B cell (primary cell): ENCODE measurements at regions not wholly inside any gene's neighbourhood (a gene's known extent, or its start where the extent isn't known, plus 50 kb on each side); places are given as distances from the start of the nearest gene placed in this dataset.

Source experiments
- ATAC-seq: fragments of 200-7000 bp; cut with Tn5 transposase; one replicate; pipeline ENCODE4 v1.10.0; 2021; ENCODE audit warnings: low read depth, mild to moderate bottlenecking, moderate number of reproducible peaks, moderate library complexity
- CTCF ChIA-PET: fragments of 350-600 bp; sonication (Branson Sonifier 250); formaldehyde crosslinking; loops from one replicate; lab custom pipeline; 2021; ENCODE audit warnings: antibody characterized with exemption, inconsistent platforms; lab: Charles Lee
- POLR2A ChIA-PET: fragments of 350-600 bp; sonication (Branson Sonifier 250); formaldehyde crosslinking; loops from one replicate; lab custom pipeline; 2021; ENCODE audit warnings: antibody characterized with exemption; lab: Charles Lee
- DNase-seq: peaks from one replicate; pipeline ENCODE4 v3.0.0; 2013
- H2AFZ ChIP-seq: 2 replicates; pipeline ENCODE4 v1.6.1; 2012; ENCODE audit warnings: mild to moderate bottlenecking, low read depth, low read length; ENCODE audit not compliant: insufficient read depth, poor library complexity, severe bottlenecking
- H3K27ac ChIP-seq, 2 donors: 1 replicate in 1 of 2; 2 replicates in 1 of 2; pipeline ENCODE4 v1.5.1; 2012 to 2013; ENCODE audit warnings: low read length in 2 of 2, mild to moderate bottlenecking in 2 of 2, moderate library complexity in 1 of 2
- H3K27me3 ChIP-seq, 4 experiments: fragments of 200-600 bp in 1 of 4; sonication (generic) in 1 of 4; replicated peaks in 1 of 4; 1 replicate in 2 of 4; 2 replicates in 2 of 4; pipeline versions ENCODE4 v1.6.1 to v1.7.0; 2013 to 2016; ENCODE audit warnings: low read length in 3 of 4, mild to moderate bottlenecking in 2 of 4, mixed read lengths in 1 of 4, moderate library complexity in 1 of 4; ENCODE audit not compliant: insufficient read depth in 4 of 4, control insufficient read depth in 3 of 4; ENCODE audit errors: control extremely low read depth in 1 of 4
- H3K36me3 ChIP-seq, 2 experiments: replicated peaks in 1 of 2; 1 replicate in 1 of 2; 2 replicates in 1 of 2; pipeline versions ENCODE4 v1.6.1 to v1.7.1; 2013; ENCODE audit warnings: low read length in 1 of 2; ENCODE audit not compliant: insufficient read depth in 2 of 2, control insufficient read depth in 1 of 2; ENCODE audit errors: control extremely low read depth in 1 of 2, extremely low read depth in 1 of 2
- H3K4me1 ChIP-seq, 2 donors: fragments of 200-600 bp in 1 of 2; sonication (generic) in 1 of 2; 1 replicate in 1 of 2; 2 replicates in 1 of 2; pipeline versions ENCODE4 v1.5.1 to v1.6.1; 2013 to 2017; ENCODE audit warnings: low read length in 2 of 2; ENCODE audit not compliant: control insufficient read depth in 2 of 2, insufficient read depth in 2 of 2
- H3K4me2 ChIP-seq: replicated peaks from 2 replicates; pipeline ENCODE3; 2012; ENCODE audit warnings: mild to moderate bottlenecking, low read depth, low read length; ENCODE audit not compliant: poor library complexity, severe bottlenecking
- H3K4me3 ChIP-seq, 5 experiments: fragments of 200-600 bp in 1 of 5; sonication (generic) in 1 of 5; 1 replicate in 3 of 5; 2 replicates in 2 of 5; pipeline versions ENCODE4 v1.5.1 to v1.7.0; 2011 to 2016; ENCODE audit warnings: low read length in 4 of 5, mild to moderate bottlenecking in 4 of 5, low read depth in 2 of 5, control low read depth in 1 of 5, moderate library complexity in 1 of 5; ENCODE audit not compliant: insufficient read depth in 1 of 5; ENCODE audit errors: control extremely low read depth in 1 of 5, extremely low read depth in 1 of 5
- H3K79me2 ChIP-seq: fragments of 200-600 bp; sonication (generic); one replicate; pipeline ENCODE4 v1.6.0; 2016; ENCODE audit warnings: low read length; ENCODE audit not compliant: control insufficient read depth, insufficient read depth
- H3K9ac ChIP-seq: fragments of 200-600 bp; sonication (generic); 2 replicates; pipeline ENCODE4 v1.6.1; 2017; ENCODE audit warnings: mild to moderate bottlenecking, low read length, moderate library complexity
- H3K9me3 ChIP-seq, 3 donors: one replicate each; pipeline versions ENCODE4 v1.6.1 to v1.7.1; 2013; ENCODE audit warnings: low read length in 2 of 3; ENCODE audit not compliant: control insufficient read depth in 2 of 3, insufficient read depth in 1 of 3; ENCODE audit errors: control extremely low read depth in 1 of 3
- H4K20me1 ChIP-seq: 2 replicates; pipeline ENCODE4 v1.6.0; 2012; ENCODE audit warnings: mild to moderate bottlenecking, low read length; ENCODE audit not compliant: insufficient read depth, control insufficient read depth, poor library complexity, severe bottlenecking
- H3K27ac Mint-ChIP-seq: one replicate; pipeline ENCODE4 v1.8.0; 2021; ENCODE audit warnings: mixed read lengths
- H3K27me3 Mint-ChIP-seq: one replicate; pipeline ENCODE4 v1.8.0; 2021; ENCODE audit warnings: mixed read lengths
- H3K4me1 Mint-ChIP-seq: one replicate; pipeline ENCODE4 v1.8.0; 2021; ENCODE audit warnings: mixed read lengths
- H3K4me3 Mint-ChIP-seq: one replicate; pipeline ENCODE4 v1.8.0; 2021; ENCODE audit warnings: mixed read lengths
- H3K9me3 Mint-ChIP-seq: one replicate; pipeline ENCODE4 v1.8.0; 2022; ENCODE audit warnings: mixed read lengths; ENCODE audit not compliant: insufficient read depth
- CTCF ChIP-seq: fragments of 200-600 bp; IDR thresholded peaks from one replicate; pipeline ENCODE4 v1.8.0; 2022; ENCODE audit warnings: antibody characterized with exemption, mild to moderate bottlenecking
- EZH2 ChIP-seq: IDR thresholded peaks from 2 replicates; pipeline ENCODE4 v1.6.1; 2012; ENCODE audit warnings: borderline replicate concordance, low read depth, mild to moderate bottlenecking, moderate library complexity, low read length; ENCODE audit not compliant: insufficient read depth, poor library complexity, severe bottlenecking
- WGBS: methylation state at CpG from one replicate; pipeline ENCODE4 v1.1.5; 2013; ENCODE audit warnings: missing lambda C conversion rate; ENCODE audit not compliant: insufficient coverage; 5-methylcytosine and 5-hydroxymethylcytosine counted together
- intact Hi-C: fragments of 100-400 bp; cut with micrococcal nuclease; formaldehyde crosslinking; loops from one replicate; pipeline ENCODE4 v1.10.0; 2022

DNA sequence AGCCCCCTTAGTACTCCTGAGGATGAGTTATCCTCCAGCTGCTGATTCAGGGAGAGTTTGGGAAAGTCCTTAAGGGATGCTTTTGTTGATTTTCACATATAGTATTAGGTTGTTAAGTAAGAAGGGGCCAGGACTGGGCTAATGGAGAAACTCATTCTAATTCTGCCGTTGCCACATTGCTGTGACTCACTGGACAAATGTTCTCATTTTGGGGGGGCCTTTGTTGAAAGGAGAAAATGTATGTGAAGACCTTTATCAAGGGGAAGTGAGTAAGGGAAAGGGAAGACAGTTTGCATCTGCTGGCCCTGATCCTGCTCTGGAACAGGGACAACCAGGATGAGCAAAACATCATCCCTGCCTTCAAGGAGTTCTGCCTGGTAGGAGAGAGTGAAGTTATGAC lies 123.2 kb upstream of the FGGY start:
- H3K36me3 ChIP-seq: no peaks in the 10 kb centered on the region
- H2AFZ ChIP-seq: no peak overlapping the region
- H3K9me3 ChIP-seq: no peaks in the 10 kb centered on the region
- no peak overlapping the region for H3K9ac ChIP-seq
- TF ChIP-seq CTCF: no peak
- TF ChIP-seq EZH2: no peak
- no peaks in the 10 kb centered on the region for H4K20me1 ChIP-seq
- ChIA-PET CTCF (no interaction called here), POLR2A (no interaction called here)
- Mint-ChIP-seq H3K27me3 (no peaks in the 10 kb centered on the region), H3K27ac (no peak overlapping the region), H3K4me1 (peaks cover 13% of the 10 kb centered on the region), H3K9me3 (no peaks in the 10 kb centered on the region), H3K4me3 (no peak overlapping the region)
- H3K79me2 ChIP-seq: no peaks in the 10 kb centered on the region
- DNase-seq (no peak), ATAC-seq (no peak)
- H3K27me3 ChIP-seq: no peaks in the 10 kb centered on the region
- peaks cover 4 to 6% of the 10 kb centered on the region in 2 donors for H3K4me1 ChIP-seq
- intact Hi-C loops: no loop called here
- no peak overlapping the region for H3K4me2 ChIP-seq
- 75% methylated on average over 1 of the region's 1 CpG for WGBS
- H3K27ac ChIP-seq: no peak overlapping the region
- H3K4me3 ChIP-seq: no peak overlapping the region

DNA sequence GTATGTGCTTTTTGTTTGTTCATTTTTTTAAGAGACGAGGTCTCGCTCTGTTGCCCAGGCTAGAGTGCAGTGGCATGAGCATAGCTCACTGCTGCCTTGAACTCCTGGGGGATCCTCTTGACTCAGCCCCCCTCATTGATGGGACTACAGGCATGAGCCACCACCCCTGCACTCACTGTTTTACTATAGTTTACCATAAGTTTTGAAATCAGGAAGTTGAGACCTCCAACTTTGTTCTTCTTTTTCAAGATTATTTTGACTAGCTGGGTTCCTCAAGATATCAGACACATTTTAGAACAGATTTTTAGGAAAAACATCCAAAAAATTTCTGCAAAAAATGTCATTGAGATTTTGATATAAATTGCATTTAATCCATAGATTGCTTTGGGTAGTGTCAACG lies 120.4 kb upstream of the FGGY start:
- intact Hi-C loops: no loop called here
- Histone ChIP-seq H3K27me3 (no peaks in the 10 kb centered on the region), H3K36me3 (no peaks in the 10 kb centered on the region), H3K9me3 (no peaks in the 10 kb centered on the region), H3K4me1 (peaks cover 4 to 6% of the 10 kb centered on the region in 2 donors), H3K4me3 (no peak overlapping the region), H3K27ac (no peak overlapping the region), H3K9ac (no peak overlapping the region), H3K79me2 (no peaks in the 10 kb centered on the region), H2AFZ (no peak overlapping the region), H3K4me2 (no peak overlapping the region), H4K20me1 (no peaks in the 10 kb centered on the region)
- ChIA-PET POLR2A (no interaction called here), CTCF (interaction anchor here (0.8 kb wide), 1 partner anchor 96 kb away, joined by 3 read pairs; no protein-coding TSS in a partner anchor)
- no peaks in the 10 kb centered on the region for H3K9me3 Mint-ChIP-seq
- no peak overlapping the region for H3K4me3 Mint-ChIP-seq
- DNase-seq: no peak
- peaks cover 13% of the 10 kb centered on the region for H3K4me1 Mint-ChIP-seq
- TF ChIP-seq EZH2 (no peak), CTCF (no peak)
- H3K27me3 Mint-ChIP-seq: no peaks in the 10 kb centered on the region
- ATAC-seq: no peak
- H3K27ac Mint-ChIP-seq: no peak overlapping the region
- no CpG with 5 or more reads among the region's 3 CpGs for WGBS
